Liver (tissue), 8 donors: ENCODE measurements at regions not wholly inside any gene's neighbourhood (a gene's known extent, or its start where the extent isn't known, plus 50 kb on each side); places are given as distances from the start of the nearest gene placed in this dataset.

ENCODE experiments used
- DNase-seq: peaks from one replicate; pipeline ENCODE4 v3.0.0-alpha.2; 2017; ENCODE audit warnings: low spot score
- H3K27ac ChIP-seq, 2 donors: one replicate each; pipeline ENCODE4 v1.7.0; 2013; ENCODE audit warnings: inconsistent platforms in 2 of 2, low read length in 2 of 2, control low read depth in 1 of 2, low read depth in 1 of 2, mild to moderate bottlenecking in 1 of 2
- H3K27me3 ChIP-seq, 4 donors: one replicate each; pipeline versions ENCODE4 v1.6.1 to v1.7.0; 2013; ENCODE audit warnings: low read length in 3 of 4, inconsistent platforms in 1 of 4, mild to moderate bottlenecking in 1 of 4, moderate library complexity in 1 of 4; ENCODE audit not compliant: control insufficient read depth in 4 of 4, insufficient read depth in 4 of 4
- H3K36me3 ChIP-seq, 4 donors: one replicate each; pipeline versions ENCODE4 v1.6.1 to v1.7.0; 2013; ENCODE audit warnings: low read length in 3 of 4, mild to moderate bottlenecking in 3 of 4, low read depth in 1 of 4, moderate library complexity in 1 of 4; ENCODE audit not compliant: control insufficient read depth in 4 of 4, insufficient read depth in 3 of 4
- H3K4me1 ChIP-seq, 4 donors: one replicate each; pipeline versions ENCODE4 v1.6.1 to v1.7.0; 2013; ENCODE audit warnings: low read length in 3 of 4, mild to moderate bottlenecking in 3 of 4, moderate library complexity in 1 of 4; ENCODE audit not compliant: control insufficient read depth in 4 of 4, insufficient read depth in 4 of 4
- H3K4me3 ChIP-seq, 3 donors: one replicate each; pipeline versions ENCODE4 v1.6.1 to v1.7.0; 2013; ENCODE audit warnings: low read length in 3 of 3, control low read depth in 1 of 3, low read depth in 1 of 3, mild to moderate bottlenecking in 1 of 3
- H3K9ac ChIP-seq, 2 donors: one replicate each; pipeline ENCODE4 v1.7.0; 2013; ENCODE audit warnings: low read length in 2 of 2, mild to moderate bottlenecking in 2 of 2, moderate library complexity in 2 of 2, control low read depth in 1 of 2, low read depth in 1 of 2
- H3K9me3 ChIP-seq, 4 donors: one replicate each; pipeline versions ENCODE4 v1.6.1 to v1.7.0; 2013; ENCODE audit warnings: low read length in 3 of 4; ENCODE audit not compliant: control insufficient read depth in 4 of 4
- ATF3 ChIP-seq: IDR thresholded peaks from 2 replicates; pipeline ENCODE4 v1.6.1; 2016; ENCODE audit warnings: antibody characterized with exemption
- CTCF ChIP-seq: fragments of 150-350 bp; IDR thresholded peaks from 2 replicates; pipeline ENCODE4 v1.5.1; 2017; ENCODE audit warnings: improper control_type of control experiment, low read depth, low read length; ENCODE audit not compliant: missing input control
- EGR1 ChIP-seq, 2 donors: IDR thresholded peaks; 2 replicates each; pipeline ENCODE4 v1.6.1; 2016 to 2018; ENCODE audit warnings: antibody characterized with exemption in 2 of 2, low read depth in 2 of 2
- FOXA1 ChIP-seq: IDR thresholded peaks from 2 replicates; pipeline ENCODE4 v1.6.1; 2016; ENCODE audit warnings: antibody characterized with exemption
- FOXA2 ChIP-seq: IDR thresholded peaks from 2 replicates; pipeline ENCODE4 v1.6.1; 2016; ENCODE audit warnings: antibody characterized with exemption
- GABPA ChIP-seq, 2 donors: IDR thresholded peaks in 1 of 2; conservative IDR thresholded peaks in 1 of 2; 2 replicates each; pipeline ENCODE4 v1.6.1; 2016; ENCODE audit warnings: antibody characterized with exemption in 2 of 2, mild to moderate bottlenecking in 1 of 2, moderate library complexity in 1 of 2
- HNF4A ChIP-seq, 2 donors: conservative IDR thresholded peaks; 2 replicates each; pipeline ENCODE4 v1.6.1; 2016; ENCODE audit warnings: antibody characterized with exemption in 2 of 2, mild to moderate bottlenecking in 2 of 2
- HNF4G ChIP-seq: IDR thresholded peaks from 2 replicates; pipeline ENCODE4 v1.6.1; 2016; ENCODE audit warnings: antibody characterized with exemption
- JUND ChIP-seq, 2 donors: IDR thresholded peaks; 2 replicates each; pipeline ENCODE4 v1.6.1; 2016; ENCODE audit warnings: antibody characterized with exemption in 2 of 2
- RAD21 ChIP-seq, 2 donors: IDR thresholded peaks; 2 replicates each; pipeline ENCODE4 v1.6.1; 2016; ENCODE audit warnings: antibody characterized with exemption in 2 of 2, mild to moderate bottlenecking in 2 of 2
- RXRA ChIP-seq, 2 donors: IDR thresholded peaks; 2 replicates each; pipeline ENCODE4 v1.6.1; 2017 to 2018; ENCODE audit warnings: antibody characterized with exemption in 2 of 2, mild to moderate bottlenecking in 1 of 2
- SP1 ChIP-seq: IDR thresholded peaks from 2 replicates; pipeline ENCODE4 v1.6.1; 2018; ENCODE audit warnings: antibody characterized with exemption, mild to moderate bottlenecking
- YY1 ChIP-seq: IDR thresholded peaks from 2 replicates; pipeline ENCODE4 v1.6.1; 2016; ENCODE audit warnings: antibody characterized with exemption, mild to moderate bottlenecking
- WGBS: extraction: QIAGEN DNeasy Blood & Tissue Kit; methylation state at CpG from one replicate; pipeline ENCODE4 v1.1.7; 2013; 5-methylcytosine and 5-hydroxymethylcytosine counted together
- TF ChIP-seq, protein P1 (sequence below): IDR thresholded peaks from 2 replicates; pipeline ENCODE4 v1.6.1; 2016; ENCODE audit warnings: antibody characterized with exemption
- TF ChIP-seq, protein P2 (sequence below): IDR thresholded peaks from 2 replicates; pipeline ENCODE4 v1.6.1; 2016; ENCODE audit warnings: antibody characterized with exemption, mild to moderate bottlenecking
- TF ChIP-seq, protein P3 (sequence below): IDR thresholded peaks from 2 replicates; pipeline ENCODE4 v1.6.1; 2016; ENCODE audit warnings: antibody characterized with exemption
- donor health status: healthy.
- donor health status: healthy.
- donor health status: healthy.
- donor health status: healthy.
- donor health status: healthy.

DNA sequence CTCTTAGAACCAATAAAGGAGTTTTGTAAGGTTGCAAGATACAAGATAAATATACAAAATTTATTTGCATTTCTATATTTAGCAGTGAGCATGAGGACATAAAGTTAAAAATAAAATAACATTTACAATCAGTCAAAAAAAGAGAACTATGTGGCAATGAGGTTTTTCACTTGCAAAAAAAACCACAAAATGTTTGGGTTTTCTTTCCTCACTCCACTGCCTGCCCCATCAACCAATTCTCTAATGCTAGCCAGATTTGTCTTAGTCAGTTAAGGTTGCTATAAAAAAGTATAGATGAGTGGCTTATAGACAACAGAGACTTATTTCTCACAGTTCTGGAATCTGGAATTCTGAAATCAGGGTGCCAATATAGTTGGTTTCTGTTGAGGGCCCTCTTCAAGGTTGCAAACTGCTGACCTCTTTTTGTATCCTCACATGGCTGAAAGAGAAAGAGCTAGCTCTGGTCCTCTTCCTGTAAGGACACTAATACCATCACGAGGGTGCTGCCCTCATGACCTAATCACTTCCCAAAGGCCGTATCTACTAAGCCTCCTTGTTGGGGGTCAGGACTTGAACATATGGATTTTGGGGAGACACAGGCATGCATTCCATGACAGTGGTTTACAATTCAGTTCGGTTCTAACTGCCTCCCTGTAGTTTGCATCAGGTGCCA, 566.2 kb downstream of the GALR1 start:
- no peak for DNase-seq
- H3K9ac ChIP-seq = no peak overlapping the region
- no peak overlapping the region for H3K27ac ChIP-seq
- H3K27me3 ChIP-seq = no peaks in the 10 kb centered on the region
- H3K4me3 ChIP-seq = no peak overlapping the region
- peaks cover 0 to 5% (median 2%) of the 10 kb centered on the region in 4 donors for H3K9me3 ChIP-seq
- WGBS = 58% methylated on average over 3 of the region's 3 CpGs
- H3K4me1 ChIP-seq = no peaks in the 10 kb centered on the region
- TF ChIP-seq HNF4A (conservative IDR thresholded peaks at IDR 0.05) = no peak
- no peak for TF ChIP-seq GABPA (IDR thresholded peaks at IDR 0.05 in 1 of 2, conservative IDR thresholded peaks at IDR 0.05 in 1 of 2)
- TF ChIP-seq YY1 = no peak
- TF ChIP-seq, protein P1, sequence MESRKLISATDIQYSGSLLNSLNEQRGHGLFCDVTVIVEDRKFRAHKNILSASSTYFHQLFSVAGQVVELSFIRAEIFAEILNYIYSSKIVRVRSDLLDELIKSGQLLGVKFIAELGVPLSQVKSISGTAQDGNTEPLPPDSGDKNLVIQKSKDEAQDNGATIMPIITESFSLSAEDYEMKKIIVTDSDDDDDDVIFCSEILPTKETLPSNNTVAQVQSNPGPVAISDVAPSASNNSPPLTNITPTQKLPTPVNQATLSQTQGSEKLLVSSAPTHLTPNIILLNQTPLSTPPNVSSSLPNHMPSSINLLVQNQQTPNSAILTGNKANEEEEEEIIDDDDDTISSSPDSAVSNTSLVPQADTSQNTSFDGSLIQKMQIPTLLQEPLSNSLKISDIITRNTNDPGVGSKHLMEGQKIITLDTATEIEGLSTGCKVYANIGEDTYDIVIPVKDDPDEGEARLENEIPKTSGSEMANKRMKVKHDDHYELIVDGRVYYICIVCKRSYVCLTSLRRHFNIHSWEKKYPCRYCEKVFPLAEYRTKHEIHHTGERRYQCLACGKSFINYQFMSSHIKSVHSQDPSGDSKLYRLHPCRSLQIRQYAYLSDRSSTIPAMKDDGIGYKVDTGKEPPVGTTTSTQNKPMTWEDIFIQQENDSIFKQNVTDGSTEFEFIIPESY = no peak
- TF ChIP-seq, protein P2, sequence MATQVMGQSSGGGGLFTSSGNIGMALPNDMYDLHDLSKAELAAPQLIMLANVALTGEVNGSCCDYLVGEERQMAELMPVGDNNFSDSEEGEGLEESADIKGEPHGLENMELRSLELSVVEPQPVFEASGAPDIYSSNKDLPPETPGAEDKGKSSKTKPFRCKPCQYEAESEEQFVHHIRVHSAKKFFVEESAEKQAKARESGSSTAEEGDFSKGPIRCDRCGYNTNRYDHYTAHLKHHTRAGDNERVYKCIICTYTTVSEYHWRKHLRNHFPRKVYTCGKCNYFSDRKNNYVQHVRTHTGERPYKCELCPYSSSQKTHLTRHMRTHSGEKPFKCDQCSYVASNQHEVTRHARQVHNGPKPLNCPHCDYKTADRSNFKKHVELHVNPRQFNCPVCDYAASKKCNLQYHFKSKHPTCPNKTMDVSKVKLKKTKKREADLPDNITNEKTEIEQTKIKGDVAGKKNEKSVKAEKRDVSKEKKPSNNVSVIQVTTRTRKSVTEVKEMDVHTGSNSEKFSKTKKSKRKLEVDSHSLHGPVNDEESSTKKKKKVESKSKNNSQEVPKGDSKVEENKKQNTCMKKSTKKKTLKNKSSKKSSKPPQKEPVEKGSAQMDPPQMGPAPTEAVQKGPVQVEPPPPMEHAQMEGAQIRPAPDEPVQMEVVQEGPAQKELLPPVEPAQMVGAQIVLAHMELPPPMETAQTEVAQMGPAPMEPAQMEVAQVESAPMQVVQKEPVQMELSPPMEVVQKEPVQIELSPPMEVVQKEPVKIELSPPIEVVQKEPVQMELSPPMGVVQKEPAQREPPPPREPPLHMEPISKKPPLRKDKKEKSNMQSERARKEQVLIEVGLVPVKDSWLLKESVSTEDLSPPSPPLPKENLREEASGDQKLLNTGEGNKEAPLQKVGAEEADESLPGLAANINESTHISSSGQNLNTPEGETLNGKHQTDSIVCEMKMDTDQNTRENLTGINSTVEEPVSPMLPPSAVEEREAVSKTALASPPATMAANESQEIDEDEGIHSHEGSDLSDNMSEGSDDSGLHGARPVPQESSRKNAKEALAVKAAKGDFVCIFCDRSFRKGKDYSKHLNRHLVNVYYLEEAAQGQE = no peak
- TF ChIP-seq RAD21 (IDR thresholded peaks at IDR 0.05) = no peak
- no peak for TF ChIP-seq FOXA1
- TF ChIP-seq RXRA (IDR thresholded peaks at IDR 0.05) = no peak
- TF ChIP-seq CTCF = no peak
- no peak for TF ChIP-seq ATF3
- TF ChIP-seq, protein P3, sequence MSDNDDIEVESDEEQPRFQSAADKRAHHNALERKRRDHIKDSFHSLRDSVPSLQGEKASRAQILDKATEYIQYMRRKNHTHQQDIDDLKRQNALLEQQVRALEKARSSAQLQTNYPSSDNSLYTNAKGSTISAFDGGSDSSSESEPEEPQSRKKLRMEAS = no peak
- TF ChIP-seq HNF4G = no peak
- TF ChIP-seq SP1 = no peak
- no peak for TF ChIP-seq JUND (IDR thresholded peaks at IDR 0.05)
- no peak for TF ChIP-seq EGR1 (IDR thresholded peaks at IDR 0.05; ENCODE audit: low read depth in 2 of 2)
- no peak for TF ChIP-seq FOXA2
- no peaks in the 10 kb centered on the region for H3K36me3 ChIP-seq
